Dedifferentiated amniotic fluid mesenchymal stem cell (primary cell): ENCODE measurements at regions not wholly inside any gene's neighbourhood (a gene's known extent, or its start where the extent isn't known, plus 50 kb on each side); places are given as distances from the start of the nearest gene placed in this dataset.
"Not testable (repeated sequence)": the region's sequence is repeated elsewhere in the genome, so short reads cannot be mapped to it uniquely, and the experiment has no call there.

Experiments used
- DNase-seq: peaks from one replicate; pipeline ENCODE4 v3.0.0-alpha.2; 2016; ENCODE audit errors: extremely low spot score

GRCh38 chr3:182508919-182509711, 284.2 kb upstream of the ATP11B start:
- no peak for DNase-seq

GRCh38 chr3:182509844-182510460, 283.4 kb upstream of the ATP11B start:
- no peak for DNase-seq

- no peak for DNase-seq
Measured at GRCh38 chr3:182514236-182514964, 278.9 kb upstream of the ATP11B start.

- no peak for DNase-seq
Measured at GRCh38 chr3:182516597-182517336, 276.5 kb upstream of the ATP11B start.

GRCh38 chr3:182519569-182519968, 273.7 kb upstream of the ATP11B start:
- DNase-seq: no peak

- no peak for DNase-seq
Measured at GRCh38 chr3:182521339-182521738, 272.0 kb upstream of the ATP11B start.

- DNase-seq: not testable (repeated sequence)
Measured at GRCh38 chr3:182523424-182523823, 269.9 kb upstream of the ATP11B start.

GRCh38 chr3:182523836-182524235, 269.5 kb upstream of the ATP11B start:
- DNase-seq: no peak

GRCh38 chr3:182524711-182525401, 268.4 kb upstream of the ATP11B start:
- no peak for DNase-seq

GRCh38 chr3:182525766-182526374, 267.4 kb upstream of the ATP11B start:
- DNase-seq: no peak

- no peak for DNase-seq
Measured at GRCh38 chr3:182527745-182528144, 265.6 kb upstream of the ATP11B start.

- no peak for DNase-seq
Measured at GRCh38 chr3:182530316-182530715, 263.0 kb upstream of the ATP11B start.

- DNase-seq: no peak
Measured at GRCh38 chr3:182533394-182533793, 259.9 kb upstream of the ATP11B start.

- DNase-seq: no peak
Measured at GRCh38 chr3:182544542-182544941, 248.8 kb upstream of the ATP11B start.

- DNase-seq: no peak
Measured at GRCh38 chr3:182562274-182562673, 231.0 kb upstream of the ATP11B start.

- no peak for DNase-seq
Measured at GRCh38 chr3:182565916-182566796, 227.1 kb upstream of the ATP11B start.

- no peak for DNase-seq
Measured at GRCh38 chr3:182567700-182568099, 225.6 kb upstream of the ATP11B start.

- DNase-seq: no peak
Measured at GRCh38 chr3:182568261-182568660, 225.0 kb upstream of the ATP11B start.

GRCh38 chr3:182568876-182569275, 224.4 kb upstream of the ATP11B start:
- DNase-seq: no peak
